Mesendoderm (in vitro differentiated cells): ENCODE measurements at regions not wholly inside any gene's neighbourhood (a gene's known extent, or its start where the extent isn't known, plus 50 kb on each side); places are given as distances from the start of the nearest gene placed in this dataset.

Experiments
- DNase-seq: peaks from one replicate; pipeline ENCODE4 v3.0.0; 2013
- H2AK5ac ChIP-seq: 2 replicates; pipeline ENCODE4 v1.6.1; 2013; ENCODE audit warnings: low read length, inconsistent platforms
- H2BK120ac ChIP-seq: 2 replicates; pipeline ENCODE4 v1.6.1; 2013; ENCODE audit warnings: low read depth, mild to moderate bottlenecking, low read length, moderate library complexity, mixed read lengths
- H2BK15ac ChIP-seq: replicated peaks from 2 replicates; pipeline ENCODE4 v1.6.1; 2013; ENCODE audit warnings: low read depth, mild to moderate bottlenecking, moderate library complexity
- H2BK5ac ChIP-seq: 2 replicates; pipeline ENCODE4 v1.6.1; 2013; ENCODE audit warnings: low read length, inconsistent platforms
- H3K18ac ChIP-seq: 2 replicates; pipeline ENCODE4 v1.6.1; 2013; ENCODE audit warnings: mild to moderate bottlenecking, low read length, mixed read lengths
- H3K23ac ChIP-seq: one replicate; pipeline ENCODE4 v1.6.1; 2013; ENCODE audit warnings: low read length
- H3K27ac ChIP-seq: 2 replicates; pipeline ENCODE4 v1.5.1; 2013; ENCODE audit warnings: low read depth, mild to moderate bottlenecking, inconsistent platforms, low read length, moderate library complexity
- H3K27me3 ChIP-seq: 2 replicates; pipeline ENCODE4 v1.6.1; 2013; ENCODE audit warnings: low read length, control low read depth, mild to moderate bottlenecking, inconsistent platforms; ENCODE audit not compliant: insufficient read depth, poor library complexity
- H3K36me3 ChIP-seq: 2 replicates; pipeline ENCODE4 v1.6.1; 2013; ENCODE audit warnings: low read length, inconsistent platforms; ENCODE audit not compliant: control insufficient read depth, insufficient read depth
- H3K4ac ChIP-seq: one replicate; pipeline ENCODE4 v1.6.1; 2013; ENCODE audit warnings: low read depth, mild to moderate bottlenecking, low read length, moderate library complexity
- H3K4me1 ChIP-seq: 2 replicates; pipeline ENCODE4 v1.6.1; 2013; ENCODE audit warnings: low read depth, low read length, inconsistent platforms; ENCODE audit not compliant: control insufficient read depth
- H3K4me2 ChIP-seq: 2 replicates; pipeline ENCODE4 v1.6.1; 2013; ENCODE audit warnings: low read length
- H3K4me3 ChIP-seq: 2 replicates; pipeline ENCODE4 v1.5.1; 2013; ENCODE audit warnings: mild to moderate bottlenecking, low read length
- H3K56ac ChIP-seq: one replicate; pipeline ENCODE4 v1.6.1; 2013; ENCODE audit warnings: low read length
- H3K79me1 ChIP-seq: 2 replicates; pipeline ENCODE4 v1.6.1; 2013; ENCODE audit warnings: low read length, inconsistent platforms
- H3K79me2 ChIP-seq: 2 replicates; pipeline ENCODE4 v1.6.1; 2013; ENCODE audit warnings: mild to moderate bottlenecking, low read length; ENCODE audit not compliant: control insufficient read depth, insufficient read depth
- H3K9ac ChIP-seq: 2 replicates; pipeline ENCODE4 v1.6.1; 2013; ENCODE audit warnings: low read length, inconsistent platforms
- H4K5ac ChIP-seq: one replicate; pipeline ENCODE4 v1.6.1; 2013; ENCODE audit warnings: low read length
- H4K8ac ChIP-seq: one replicate; pipeline ENCODE4 v1.6.1; 2013; ENCODE audit warnings: low read depth, mild to moderate bottlenecking, control low read depth, low read length, moderate library complexity
- WGBS: extraction: QIAGEN DNeasy Blood & Tissue Kit; methylation state at CpG from one replicate; pipeline ENCODE4 v1.1.7; 2013; ENCODE audit warnings: low lambda C conversion rate, missing lambda C conversion rate; ENCODE audit not compliant: insufficient coverage; ENCODE audit errors: extremely low coverage; 5-methylcytosine and 5-hydroxymethylcytosine counted together

DNA sequence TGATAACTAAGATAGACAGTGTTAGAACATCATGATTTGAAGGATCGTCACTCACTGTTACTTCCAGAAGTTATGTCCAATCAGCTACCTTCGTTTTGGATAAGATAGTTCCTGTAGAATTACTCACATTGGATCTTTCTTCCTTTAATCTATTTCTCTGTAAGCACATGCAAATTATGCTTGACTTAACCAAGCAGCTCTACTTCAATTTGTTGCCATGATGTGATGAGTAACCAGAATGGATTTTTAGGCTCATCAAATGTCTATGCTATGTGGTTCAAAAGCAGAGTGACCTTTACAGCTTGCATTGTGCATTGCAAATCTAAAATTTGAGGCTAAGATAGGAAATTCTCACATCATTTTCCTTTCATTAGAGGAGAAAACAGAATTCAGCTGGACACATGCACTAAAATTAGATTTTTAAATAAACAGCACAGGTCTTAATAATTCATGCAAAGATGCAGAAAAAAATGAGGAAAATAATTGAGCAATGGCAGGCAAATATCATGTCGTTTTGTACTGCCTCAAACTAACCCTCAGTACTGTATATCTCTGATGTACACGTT, 76.7 kb upstream of the ZFP64 start:
- Histone ChIP-seq H2BK120ac (no peak overlapping the region), H3K9ac (no peak overlapping the region), H2BK5ac (no peak overlapping the region), H3K23ac (no peak overlapping the region), H3K4me2 (no peak overlapping the region), H3K4me1 (no peaks in the 10 kb centered on the region), H3K36me3 (no peaks in the 10 kb centered on the region), H3K79me2 (no peaks in the 10 kb centered on the region), H3K56ac (no peak overlapping the region), H4K8ac (no peak overlapping the region), H4K5ac (no peak overlapping the region), H3K27me3 (no peaks in the 10 kb centered on the region), H3K27ac (no peak overlapping the region), H3K4ac (no peak overlapping the region), H2AK5ac (no peak overlapping the region), H3K79me1 (no peaks in the 10 kb centered on the region), H3K4me3 (no peak overlapping the region), H2BK15ac (no peak overlapping the region), H3K18ac (no peak overlapping the region)
- no CpG with 5 or more reads among the region's 4 CpGs for WGBS
- DNase-seq, result peak; percentile 9

DNA sequence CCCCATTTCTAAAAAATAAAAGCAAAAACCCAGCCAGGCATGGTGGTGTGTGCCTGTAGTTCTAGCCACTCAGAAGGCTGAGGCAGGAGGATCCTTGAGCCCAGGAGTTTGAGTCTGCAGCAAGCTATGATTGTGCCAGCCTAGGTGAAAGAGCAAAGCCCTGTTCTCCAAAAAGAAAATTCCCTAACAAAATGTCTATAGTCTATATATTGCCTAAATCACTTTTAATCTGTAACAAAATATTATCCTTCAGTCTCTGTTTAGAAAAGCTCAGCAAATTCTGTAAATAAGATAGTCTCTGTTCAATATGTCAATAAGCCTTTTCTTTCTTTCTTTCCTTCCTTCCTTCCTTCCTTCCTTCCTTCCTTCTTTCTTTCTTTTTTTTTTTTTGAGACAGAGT, 75.8 kb upstream of the ZFP64 start:
- no peak for DNase-seq
- no peaks in the 10 kb centered on the region for H3K27me3 ChIP-seq
- no peak overlapping the region for H4K5ac ChIP-seq
- H3K27ac ChIP-seq, result no peak overlapping the region
- H3K4me2 ChIP-seq, result no peak overlapping the region
- H3K56ac ChIP-seq, result no peak overlapping the region
- H3K4ac ChIP-seq, result no peak overlapping the region
- H2BK15ac ChIP-seq, result no peak overlapping the region
- no peak overlapping the region for H2BK120ac ChIP-seq
- H3K18ac ChIP-seq, result no peak overlapping the region
- H3K79me2 ChIP-seq, result no peaks in the 10 kb centered on the region
- H2BK5ac ChIP-seq, result no peak overlapping the region
- no peaks in the 10 kb centered on the region for H3K4me1 ChIP-seq
- H3K36me3 ChIP-seq, result no peaks in the 10 kb centered on the region
- no peak overlapping the region for H3K9ac ChIP-seq
- no peak overlapping the region for H2AK5ac ChIP-seq
- H3K79me1 ChIP-seq, result no peaks in the 10 kb centered on the region
- H3K23ac ChIP-seq, result no peak overlapping the region
- no peak overlapping the region for H4K8ac ChIP-seq
- H3K4me3 ChIP-seq, result no peak overlapping the region

DNA sequence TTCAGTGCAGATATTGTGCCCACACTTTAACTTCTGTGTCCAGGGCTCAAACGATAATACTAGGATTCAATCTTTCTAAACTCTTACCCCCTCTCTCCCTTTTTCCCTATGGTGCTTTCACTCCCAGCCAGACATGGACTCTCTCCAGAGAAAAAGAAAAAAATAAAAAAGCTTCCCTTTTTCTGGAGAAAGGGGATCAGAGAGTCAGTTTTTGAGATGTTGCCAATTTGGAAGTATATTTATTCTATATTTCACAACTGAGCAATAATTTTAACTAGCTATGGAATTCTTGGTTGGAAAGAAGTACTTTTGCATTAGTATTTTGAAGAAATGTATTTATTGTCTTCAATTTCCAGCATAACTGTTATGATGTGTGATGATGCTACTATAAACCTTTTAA, 72.2 kb upstream of the ZFP64 start:
- H3K27ac ChIP-seq, result no peak overlapping the region
- H3K23ac ChIP-seq, result no peak overlapping the region
- H4K8ac ChIP-seq, result no peak overlapping the region
- H3K9ac ChIP-seq, result no peak overlapping the region
- H3K27me3 ChIP-seq, result no peaks in the 10 kb centered on the region
- H2BK120ac ChIP-seq, result no peak overlapping the region
- no peak overlapping the region for H3K18ac ChIP-seq
- no peak overlapping the region for H2BK15ac ChIP-seq
- H2BK5ac ChIP-seq, result no peak overlapping the region
- no peaks in the 10 kb centered on the region for H3K79me2 ChIP-seq
- H2AK5ac ChIP-seq, result no peak overlapping the region
- H3K79me1 ChIP-seq, result no peaks in the 10 kb centered on the region
- no peak for DNase-seq
- no peaks in the 10 kb centered on the region for H3K36me3 ChIP-seq
- H3K56ac ChIP-seq, result no peak overlapping the region
- H3K4ac ChIP-seq, result no peak overlapping the region
- no peak overlapping the region for H4K5ac ChIP-seq
- H3K4me3 ChIP-seq, result no peak overlapping the region
- H3K4me2 ChIP-seq, result no peak overlapping the region
- H3K4me1 ChIP-seq, result no peaks in the 10 kb centered on the region
- WGBS, result no CpG with 5 or more reads among the region's 1 CpG

DNA sequence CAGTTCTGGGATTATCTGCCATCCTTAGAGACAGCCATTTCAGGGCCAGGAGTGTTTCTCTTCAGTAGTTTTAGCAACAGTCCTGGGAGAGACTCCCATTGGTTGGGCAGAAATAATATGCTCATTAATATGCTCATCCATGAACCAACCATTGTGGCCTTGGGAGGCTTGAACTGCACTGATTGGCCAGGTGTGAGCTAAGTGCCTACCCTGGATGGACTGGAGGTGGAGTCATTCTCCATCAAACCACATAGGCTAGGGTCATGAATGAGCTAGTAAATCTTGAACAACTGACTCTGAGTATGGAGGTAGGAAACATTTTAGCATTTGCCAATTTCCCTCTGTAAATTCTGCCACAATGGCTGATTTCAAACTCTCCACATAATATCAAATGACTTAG, 70.2 kb upstream of the ZFP64 start:
- no peak overlapping the region for H2AK5ac ChIP-seq
- no peak overlapping the region for H3K56ac ChIP-seq
- no peaks in the 10 kb centered on the region for H3K79me1 ChIP-seq
- no peak overlapping the region for H3K18ac ChIP-seq
- H3K27me3 ChIP-seq, result no peaks in the 10 kb centered on the region
- no peak overlapping the region for H3K9ac ChIP-seq
- H3K4ac ChIP-seq, result no peak overlapping the region
- no peak overlapping the region for H4K8ac ChIP-seq
- H2BK15ac ChIP-seq, result no peak overlapping the region
- H3K27ac ChIP-seq, result no peak overlapping the region
- H3K79me2 ChIP-seq, result no peaks in the 10 kb centered on the region
- H2BK5ac ChIP-seq, result no peak overlapping the region
- no peak for DNase-seq
- H3K36me3 ChIP-seq, result no peaks in the 10 kb centered on the region
- H3K4me1 ChIP-seq, result no peaks in the 10 kb centered on the region
- no peak overlapping the region for H2BK120ac ChIP-seq
- H4K5ac ChIP-seq, result no peak overlapping the region
- H3K4me2 ChIP-seq, result no peak overlapping the region
- no peak overlapping the region for H3K4me3 ChIP-seq
- no peak overlapping the region for H3K23ac ChIP-seq

DNA sequence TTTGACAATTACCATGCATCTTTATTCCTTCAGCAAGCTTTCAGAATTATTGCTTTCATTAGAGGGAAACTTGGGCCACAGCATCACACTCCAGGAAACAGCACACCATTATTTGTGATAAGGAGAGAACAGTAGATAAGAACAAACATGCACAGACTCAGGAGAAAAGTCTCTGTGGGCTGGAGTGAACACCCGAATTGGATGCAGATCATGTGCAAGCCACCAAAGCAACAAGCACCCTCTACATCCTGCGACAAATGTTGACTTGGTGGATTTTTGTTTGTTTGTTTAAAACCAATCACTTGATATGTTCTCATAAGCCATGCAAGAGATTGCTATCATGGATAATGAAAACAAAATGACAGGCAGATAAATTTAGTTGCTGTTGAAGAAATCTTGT, 67.7 kb upstream of the ZFP64 start:
- DNase-seq, result no peak
- Histone ChIP-seq H3K4me3 (no peak overlapping the region), H3K18ac (no peak overlapping the region), H3K27me3 (no peaks in the 10 kb centered on the region), H4K8ac (no peak overlapping the region), H2BK120ac (no peak overlapping the region), H3K4ac (no peak overlapping the region), H2BK5ac (no peak overlapping the region), H3K4me2 (no peak overlapping the region), H3K4me1 (no peaks in the 10 kb centered on the region), H2BK15ac (no peak overlapping the region), H3K79me1 (no peaks in the 10 kb centered on the region), H3K79me2 (no peaks in the 10 kb centered on the region), H4K5ac (no peak overlapping the region), H3K36me3 (no peaks in the 10 kb centered on the region), H2AK5ac (no peak overlapping the region), H3K27ac (no peak overlapping the region), H3K56ac (no peak overlapping the region), H3K23ac (no peak overlapping the region), H3K9ac (no peak overlapping the region)
- no CpG with 5 or more reads among the region's 2 CpGs for WGBS

DNA sequence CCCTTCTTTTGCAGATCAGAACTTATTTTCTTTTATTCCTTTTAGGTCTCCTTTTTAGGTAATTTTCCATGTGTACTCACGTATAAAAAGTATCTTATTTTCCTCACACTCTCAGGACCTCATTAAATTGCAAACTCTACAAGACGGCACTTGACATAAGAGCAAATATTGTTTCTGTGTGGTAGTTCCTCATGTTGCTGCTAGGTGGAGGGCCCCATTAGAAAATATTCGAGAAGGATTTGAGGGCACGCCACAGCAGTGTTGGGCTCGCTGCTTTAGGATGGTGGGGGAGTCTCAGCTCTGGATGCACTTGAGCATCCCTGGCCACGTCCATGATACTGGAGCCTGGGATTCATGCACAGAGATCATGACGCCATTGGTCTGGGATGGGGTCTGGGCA, 64.9 kb upstream of the ZFP64 start:
- H3K36me3 ChIP-seq, result no peaks in the 10 kb centered on the region
- no peak overlapping the region for H3K9ac ChIP-seq
- no peak overlapping the region for H4K8ac ChIP-seq
- no peak overlapping the region for H3K4me2 ChIP-seq
- H3K79me1 ChIP-seq, result no peaks in the 10 kb centered on the region
- H3K18ac ChIP-seq, result no peak overlapping the region
- no peak overlapping the region for H2BK5ac ChIP-seq
- H2BK15ac ChIP-seq, result no peak overlapping the region
- no peak overlapping the region for H2BK120ac ChIP-seq
- no peak overlapping the region for H3K4me3 ChIP-seq
- no peaks in the 10 kb centered on the region for H3K4me1 ChIP-seq
- H3K56ac ChIP-seq, result no peak overlapping the region
- H2AK5ac ChIP-seq, result no peak overlapping the region
- no peak for DNase-seq
- WGBS, result no CpG with 5 or more reads among the region's 7 CpGs
- no peak overlapping the region for H3K23ac ChIP-seq
- no peak overlapping the region for H3K4ac ChIP-seq
- H3K27ac ChIP-seq, result no peak overlapping the region
- no peaks in the 10 kb centered on the region for H3K79me2 ChIP-seq
- no peaks in the 10 kb centered on the region for H3K27me3 ChIP-seq
- H4K5ac ChIP-seq, result no peak overlapping the region
